MV-4-11 (cell line): ENCODE measurements at regions not wholly inside any gene's neighbourhood (a gene's known extent, or its start where the extent isn't known, plus 50 kb on each side); places are given as distances from the start of the nearest gene placed in this dataset.
"Not testable (repeated sequence)": the region's sequence is repeated elsewhere in the genome, so short reads cannot be mapped to it uniquely, and the experiment has no call there.

ENCODE experiments used
- DNase-seq: peaks from one replicate; lab custom pipeline; 2025; lab: John Stamatoyannopoulos, UW

GRCh38 chr5:63205976-63206375 is 627.4 kb downstream of the LRRC70 start:
- no peak for DNase-seq

- DNase-seq = no peak
These were observed 623.1 kb downstream of the LRRC70 start for GRCh38 chr5:63201738-63202137.

- no peak for DNase-seq
These were observed 615.5 kb downstream of the LRRC70 start for GRCh38 chr5:63194126-63194525.

GRCh38 chr5:63180190-63180589 is 601.6 kb downstream of the LRRC70 start:
- DNase-seq = not testable (repeated sequence)

GRCh38 chr5:63175850-63176249 is 597.2 kb downstream of the LRRC70 start:
- no peak for DNase-seq

- no peak for DNase-seq
These were observed 591.9 kb downstream of the LRRC70 start for GRCh38 chr5:63170486-63170885.

GRCh38 chr5:63164838-63165535 is 586.4 kb downstream of the LRRC70 start:
- DNase-seq = no peak

GRCh38 chr5:63164339-63164738 is 585.7 kb downstream of the LRRC70 start:
- no peak for DNase-seq

GRCh38 chr5:63155310-63155631 is 576.7 kb downstream of the LRRC70 start:
- DNase-seq = no peak

- DNase-seq = no peak
These were observed 576.1 kb downstream of the LRRC70 start for GRCh38 chr5:63154476-63155309.

- DNase-seq = no peak
These were observed 574.3 kb downstream of the LRRC70 start for GRCh38 chr5:63152871-63153270.

- DNase-seq = no peak
These were observed 566.5 kb downstream of the LRRC70 start for GRCh38 chr5:63145167-63145566.

GRCh38 chr5:63141591-63141990 is 563.0 kb downstream of the LRRC70 start:
- no peak for DNase-seq

GRCh38 chr5:63135291-63135690 is 556.7 kb downstream of the LRRC70 start:
- no peak for DNase-seq

- no peak for DNase-seq
These were observed 553.1 kb downstream of the LRRC70 start for GRCh38 chr5:63131626-63132285.

- DNase-seq = no peak
These were observed 550.1 kb downstream of the LRRC70 start for GRCh38 chr5:63128761-63129160.

GRCh38 chr5:63128018-63128417 is 549.4 kb downstream of the LRRC70 start:
- DNase-seq = no peak

GRCh38 chr5:63127054-63127453 is 548.4 kb downstream of the LRRC70 start:
- DNase-seq = no peak

GRCh38 chr5:63125862-63126261 is 547.2 kb downstream of the LRRC70 start:
- DNase-seq = peak; percentile 36

GRCh38 chr5:63125392-63125791 is 546.8 kb downstream of the LRRC70 start:
- DNase-seq = no peak

GRCh38 chr5:63124266-63124665 is 545.6 kb downstream of the LRRC70 start:
- no peak for DNase-seq

GRCh38 chr5:63121471-63121870 is 542.9 kb downstream of the LRRC70 start:
- no peak for DNase-seq

- DNase-seq = no peak
These were observed 539.6 kb downstream of the LRRC70 start for GRCh38 chr5:63118221-63118620.
